ENCODE measurements at regions not wholly inside any gene's neighbourhood (a gene's known extent, or its start where the extent isn't known, plus 50 kb on each side); places are given as distances from the start of the nearest gene placed in this dataset.

DNA sequence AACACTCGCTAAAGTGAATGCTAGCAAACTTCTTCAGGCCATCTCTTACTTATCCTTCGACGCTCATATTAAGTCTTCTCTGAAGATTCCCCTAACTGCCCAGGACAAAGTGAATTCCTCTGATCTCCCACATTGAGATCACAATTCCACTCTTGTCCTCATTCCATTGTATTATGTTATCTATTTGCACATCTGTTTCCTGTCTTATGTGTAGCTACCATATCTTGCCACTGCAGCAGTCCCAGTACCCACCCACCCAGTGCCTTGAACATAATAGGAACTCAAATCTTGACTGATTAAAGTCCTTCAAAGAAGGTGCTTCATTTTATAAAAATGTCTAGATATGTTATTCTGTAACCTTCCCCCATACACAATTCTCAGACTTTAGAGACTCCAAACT is 702.3 kb downstream of the DIAPH3 start:
- Histone ChIP-seq H3K9me3 (no peaks in the 10 kb centered on the region), H3K27ac (no peak overlapping the region), H3K27me3 (no peaks in the 10 kb centered on the region), H3K4me1 (no peaks in the 10 kb centered on the region), H3K36me3 (no peaks in the 10 kb centered on the region), H3K4me3 (no peak overlapping the region)
- DNase-seq, result no peak
- TF ChIP-seq, protein P1, sequence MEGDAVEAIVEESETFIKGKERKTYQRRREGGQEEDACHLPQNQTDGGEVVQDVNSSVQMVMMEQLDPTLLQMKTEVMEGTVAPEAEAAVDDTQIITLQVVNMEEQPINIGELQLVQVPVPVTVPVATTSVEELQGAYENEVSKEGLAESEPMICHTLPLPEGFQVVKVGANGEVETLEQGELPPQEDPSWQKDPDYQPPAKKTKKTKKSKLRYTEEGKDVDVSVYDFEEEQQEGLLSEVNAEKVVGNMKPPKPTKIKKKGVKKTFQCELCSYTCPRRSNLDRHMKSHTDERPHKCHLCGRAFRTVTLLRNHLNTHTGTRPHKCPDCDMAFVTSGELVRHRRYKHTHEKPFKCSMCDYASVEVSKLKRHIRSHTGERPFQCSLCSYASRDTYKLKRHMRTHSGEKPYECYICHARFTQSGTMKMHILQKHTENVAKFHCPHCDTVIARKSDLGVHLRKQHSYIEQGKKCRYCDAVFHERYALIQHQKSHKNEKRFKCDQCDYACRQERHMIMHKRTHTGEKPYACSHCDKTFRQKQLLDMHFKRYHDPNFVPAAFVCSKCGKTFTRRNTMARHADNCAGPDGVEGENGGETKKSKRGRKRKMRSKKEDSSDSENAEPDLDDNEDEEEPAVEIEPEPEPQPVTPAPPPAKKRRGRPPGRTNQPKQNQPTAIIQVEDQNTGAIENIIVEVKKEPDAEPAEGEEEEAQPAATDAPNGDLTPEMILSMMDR (IDR thresholded peaks at IDR 0.05), result no peak
- TF ChIP-seq POLR2A (IDR thresholded peaks at IDR 0.05), result no peak

DNA sequence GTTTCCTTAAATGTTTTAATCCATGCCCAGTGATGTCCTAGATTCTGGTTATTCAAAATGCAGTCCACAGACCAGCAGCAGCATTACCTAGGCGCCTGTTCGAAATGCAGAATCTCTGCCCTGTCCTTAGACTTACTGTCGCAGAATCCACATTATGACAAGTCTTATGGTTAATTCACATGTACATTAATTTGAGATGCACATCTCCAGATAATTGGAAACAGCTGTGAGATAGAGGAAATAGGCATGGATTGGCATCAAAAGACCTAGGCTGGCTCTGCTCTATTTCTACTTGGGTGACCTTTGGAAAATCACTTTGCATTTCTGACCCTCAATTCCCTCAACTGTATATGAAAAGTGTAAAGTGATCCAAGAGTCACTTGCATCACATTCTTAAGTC is 700.7 kb downstream of the DIAPH3 start:
- Histone ChIP-seq H3K27me3 (no peaks in the 10 kb centered on the region), H3K36me3 (no peaks in the 10 kb centered on the region), H3K4me1 (no peaks in the 10 kb centered on the region), H3K4me3 (no peak overlapping the region), H3K27ac (no peak overlapping the region), H3K9me3 (no peaks in the 10 kb centered on the region)
- TF ChIP-seq, protein P1 (IDR thresholded peaks at IDR 0.05), result no peak
- TF ChIP-seq POLR2A (IDR thresholded peaks at IDR 0.05), result no peak
- DNase-seq, result no peak

DNA sequence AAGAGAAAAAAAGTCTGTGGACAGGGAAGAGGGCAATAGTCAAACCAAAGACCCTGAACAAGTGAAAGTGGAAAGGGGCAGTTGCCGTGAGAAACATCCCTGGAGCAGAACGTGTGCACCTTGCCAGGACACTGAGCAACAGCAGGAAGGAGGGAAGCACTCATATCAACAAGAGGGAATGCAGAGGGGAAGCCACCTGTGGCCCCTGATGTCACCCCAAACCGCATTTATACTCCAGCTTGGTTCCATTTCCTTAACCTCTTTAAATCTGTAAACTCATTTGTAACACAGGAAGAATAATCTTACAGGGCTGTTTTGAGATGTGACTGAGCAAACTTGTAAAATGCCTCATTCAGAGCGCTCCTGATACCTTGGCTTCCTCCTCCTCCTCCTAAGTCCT is 698.8 kb downstream of the DIAPH3 start:
- Histone ChIP-seq H3K27me3 (no peaks in the 10 kb centered on the region), H3K27ac (no peak overlapping the region), H3K4me3 (no peak overlapping the region), H3K9me3 (no peaks in the 10 kb centered on the region), H3K4me1 (no peaks in the 10 kb centered on the region), H3K36me3 (no peaks in the 10 kb centered on the region)
- TF ChIP-seq, protein P1 (IDR thresholded peaks at IDR 0.05), result no peak
- no peak for TF ChIP-seq POLR2A (IDR thresholded peaks at IDR 0.05)
- DNase-seq, result no peak

DNA sequence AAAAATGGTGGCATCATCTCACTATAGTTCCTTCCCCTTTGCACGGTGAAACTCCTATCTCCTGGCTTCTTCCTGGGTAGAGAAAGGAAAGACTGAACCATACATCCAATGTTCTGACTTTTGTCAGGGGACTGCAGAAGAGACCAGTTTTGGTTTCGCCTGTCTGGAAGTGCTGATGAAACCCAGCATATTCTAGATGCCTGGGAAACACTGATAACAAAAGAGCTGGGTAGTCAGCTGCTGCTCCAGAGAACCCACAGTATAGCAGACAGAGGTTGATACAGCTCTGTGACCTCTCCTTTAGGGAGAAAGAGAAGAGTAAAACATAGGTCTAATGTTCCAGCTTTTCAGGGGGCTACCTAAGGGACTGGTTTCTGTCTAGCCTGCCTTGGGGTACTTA is 695.3 kb downstream of the DIAPH3 start:
- H3K27me3 ChIP-seq, result no peaks in the 10 kb centered on the region
- TF ChIP-seq, protein P1 (IDR thresholded peaks at IDR 0.05), result no peak
- no peak for TF ChIP-seq POLR2A (IDR thresholded peaks at IDR 0.05)
- H3K9me3 ChIP-seq, result no peaks in the 10 kb centered on the region
- no peak overlapping the region for H3K27ac ChIP-seq
- DNase-seq, result no peak
- no peaks in the 10 kb centered on the region for H3K36me3 ChIP-seq
- no peaks in the 10 kb centered on the region for H3K4me1 ChIP-seq
- no peak overlapping the region for H3K4me3 ChIP-seq

DNA sequence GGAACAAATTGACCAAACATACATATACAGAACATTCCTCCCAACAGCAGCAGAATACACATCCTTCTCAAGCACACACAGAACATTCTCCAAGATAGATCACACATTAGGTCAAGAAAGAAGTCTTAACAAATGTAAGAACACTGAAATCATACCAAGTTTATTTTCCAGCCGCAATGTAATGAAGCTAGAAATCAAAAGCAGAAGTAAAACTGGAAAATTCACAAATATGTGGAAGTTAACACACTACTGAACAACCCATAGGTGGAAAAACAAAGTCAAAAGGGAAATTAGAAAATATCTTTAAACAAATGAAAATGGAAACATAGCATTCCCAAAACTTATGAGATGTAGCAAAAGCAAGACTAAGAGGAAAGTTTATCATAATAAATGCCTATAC is 692.6 kb downstream of the DIAPH3 start:
- Histone ChIP-seq H3K9me3 (no peaks in the 10 kb centered on the region), H3K36me3 (no peaks in the 10 kb centered on the region), H3K27me3 (no peaks in the 10 kb centered on the region), H3K4me1 (no peaks in the 10 kb centered on the region), H3K4me3 (no peak overlapping the region), H3K27ac (no peak overlapping the region)
- TF ChIP-seq, protein P1 (IDR thresholded peaks at IDR 0.05), result no peak
- no peak for TF ChIP-seq POLR2A (IDR thresholded peaks at IDR 0.05)
- no peak for DNase-seq

DNA sequence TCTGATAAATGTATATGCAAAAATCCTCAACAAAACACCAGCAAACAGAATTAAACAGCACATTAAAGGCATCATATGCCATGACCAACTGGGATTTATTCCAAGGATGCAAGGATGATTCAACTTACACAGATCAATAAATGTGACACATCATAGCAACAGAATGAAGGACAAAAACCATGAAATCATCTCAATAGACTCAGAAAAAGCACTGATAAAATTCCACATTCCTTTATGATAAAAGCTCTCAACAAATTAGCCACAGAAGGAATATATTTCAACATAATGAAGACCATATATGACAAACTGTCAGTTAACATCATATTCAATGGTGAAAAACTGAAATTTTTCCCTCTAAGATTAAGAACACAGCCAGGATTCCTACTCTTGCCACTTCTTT is 691.6 kb downstream of the DIAPH3 start:
- H3K36me3 ChIP-seq, result no peaks in the 10 kb centered on the region
- no peak overlapping the region for H3K4me3 ChIP-seq
- DNase-seq, result no peak
- TF ChIP-seq POLR2A (IDR thresholded peaks at IDR 0.05), result no peak
- TF ChIP-seq, protein P1 (IDR thresholded peaks at IDR 0.05), result no peak
- H3K4me1 ChIP-seq, result no peaks in the 10 kb centered on the region
- H3K27ac ChIP-seq, result no peak overlapping the region
- H3K27me3 ChIP-seq, result no peaks in the 10 kb centered on the region
- H3K9me3 ChIP-seq, result no peaks in the 10 kb centered on the region

Data from Peyer's patch (tissue), 4 donors.